ENCODE measurements at regions not wholly inside any gene's neighbourhood (a gene's known extent, or its start where the extent isn't known, plus 50 kb on each side); places are given as distances from the start of the nearest gene placed in this dataset.

GRCh38 chr7:131879424-131879823, 323.0 kb upstream of the PODXL start:
- WGBS (ENCODE audit: insufficient coverage), result no CpG with 5 or more reads among the region's 4 CpGs
- Histone ChIP-seq H3K27ac (ENCODE audit: insufficient read depth in 1 of 2, low read depth in 1 of 2, low read length in 2 of 2, poor library complexity in 1 of 2, severe bottlenecking in 2 of 2) (no peak overlapping the region), H3K36me3 (ENCODE audit: control insufficient read depth in 4 of 4, insufficient read depth in 4 of 4, low read length in 3 of 4) (no peaks in the 10 kb centered on the region), H3K27me3 (replicated peaks in 2 of 5; ENCODE audit: control insufficient read depth in 4 of 5, insufficient read depth in 5 of 5, low read length in 4 of 5) (peaks cover 0 to 2% (median 0%) of the 10 kb centered on the region in 5 experiments), H3K9me3 (ENCODE audit: control extremely low read depth in 1 of 5, control insufficient read depth in 4 of 5, insufficient read depth in 2 of 5, low read depth in 1 of 5, low read length in 4 of 5) (peaks cover 0 to 2% (median 0%) of the 10 kb centered on the region in 5 experiments), H3K4me1 (ENCODE audit: control extremely low read depth in 1 of 4, control insufficient read depth in 4 of 4, insufficient read depth in 4 of 4, low read length in 3 of 4) (no peaks in the 10 kb centered on the region), H3K4me3 (ENCODE audit: control insufficient read depth in 1 of 7, extremely low read depth in 1 of 7, insufficient read depth in 4 of 7, low read depth in 2 of 7, low read length in 6 of 7) (no peak overlapping the region)
- ChIA-PET POLR2A (no interaction called here), CTCF (no interaction called here)
- no peak for DNase-seq

DNA sequence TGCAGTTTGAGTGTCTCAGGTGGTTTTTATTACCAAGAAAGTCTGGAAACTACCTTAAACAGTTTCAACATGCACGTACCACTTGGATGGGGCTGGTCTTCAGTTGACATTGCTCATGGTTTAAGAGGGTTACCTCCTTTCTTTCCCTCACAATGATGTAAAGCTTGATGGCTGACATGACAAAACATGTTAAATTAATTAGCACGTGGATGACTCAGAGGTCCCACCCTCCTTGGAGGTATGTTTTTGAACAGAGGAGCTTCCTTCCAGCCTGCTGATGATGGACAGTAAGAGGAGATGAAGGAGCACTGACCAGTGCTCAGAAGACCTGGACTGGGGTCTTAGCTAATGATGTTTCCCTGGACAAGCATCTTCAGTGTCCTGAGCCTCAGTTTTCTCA, 322.3 kb upstream of the PODXL start:
- POLR2A ChIA-PET, result no interaction called here
- 78% methylated on average over 1 of the region's 2 CpGs for WGBS (ENCODE audit: insufficient coverage)
- CTCF ChIA-PET, result no interaction called here
- DNase-seq, result no peak
- H3K4me3 ChIP-seq (ENCODE audit: control insufficient read depth in 1 of 7, extremely low read depth in 1 of 7, insufficient read depth in 4 of 7, low read depth in 2 of 7, low read length in 6 of 7), result no peak overlapping the region
- peaks cover 0 to 2% (median 0%) of the 10 kb centered on the region in 5 experiments for H3K27me3 ChIP-seq (replicated peaks in 2 of 5; ENCODE audit: control insufficient read depth in 4 of 5, insufficient read depth in 5 of 5, low read length in 4 of 5)
- H3K9me3 ChIP-seq (ENCODE audit: control extremely low read depth in 1 of 5, control insufficient read depth in 4 of 5, insufficient read depth in 2 of 5, low read depth in 1 of 5, low read length in 4 of 5), result peaks cover 0 to 2% (median 0%) of the 10 kb centered on the region in 5 experiments
- H3K4me1 ChIP-seq (ENCODE audit: control extremely low read depth in 1 of 4, control insufficient read depth in 4 of 4, insufficient read depth in 4 of 4, low read length in 3 of 4), result no peaks in the 10 kb centered on the region
- H3K36me3 ChIP-seq (ENCODE audit: control insufficient read depth in 4 of 4, insufficient read depth in 4 of 4, low read length in 3 of 4), result no peaks in the 10 kb centered on the region
- H3K27ac ChIP-seq (ENCODE audit: insufficient read depth in 1 of 2, low read depth in 1 of 2, low read length in 2 of 2, poor library complexity in 1 of 2, severe bottlenecking in 2 of 2), result no peak overlapping the region

GRCh38 chr7:131873581-131873980, 317.2 kb upstream of the PODXL start:
- CTCF ChIA-PET, result interaction anchor here (0.6 kb wide), 1 partner anchor 331 kb away, joined by 3 read pairs; no protein-coding TSS in a partner anchor
- H3K9me3 ChIP-seq (ENCODE audit: control extremely low read depth in 1 of 5, control insufficient read depth in 4 of 5, insufficient read depth in 2 of 5, low read depth in 1 of 5, low read length in 4 of 5), result peaks cover 0 to 2% (median 0%) of the 10 kb centered on the region in 5 experiments
- POLR2A ChIA-PET, result no interaction called here
- no peaks in the 10 kb centered on the region for H3K4me1 ChIP-seq (ENCODE audit: control extremely low read depth in 1 of 4, control insufficient read depth in 4 of 4, insufficient read depth in 4 of 4, low read length in 3 of 4)
- DNase-seq, result no peak
- 77% methylated on average over 3 of the region's 6 CpGs for WGBS (ENCODE audit: insufficient coverage)
- H3K27ac ChIP-seq (ENCODE audit: insufficient read depth in 1 of 2, low read depth in 1 of 2, low read length in 2 of 2, poor library complexity in 1 of 2, severe bottlenecking in 2 of 2), result no peak overlapping the region
- H3K36me3 ChIP-seq (ENCODE audit: control insufficient read depth in 4 of 4, insufficient read depth in 4 of 4, low read length in 3 of 4), result no peaks in the 10 kb centered on the region
- H3K4me3 ChIP-seq (ENCODE audit: control insufficient read depth in 1 of 7, extremely low read depth in 1 of 7, insufficient read depth in 4 of 7, low read depth in 2 of 7, low read length in 6 of 7), result no peak overlapping the region
- peaks cover 0 to 2% (median 0%) of the 10 kb centered on the region in 5 experiments for H3K27me3 ChIP-seq (replicated peaks in 2 of 5; ENCODE audit: control insufficient read depth in 4 of 5, insufficient read depth in 5 of 5, low read length in 4 of 5)

DNA sequence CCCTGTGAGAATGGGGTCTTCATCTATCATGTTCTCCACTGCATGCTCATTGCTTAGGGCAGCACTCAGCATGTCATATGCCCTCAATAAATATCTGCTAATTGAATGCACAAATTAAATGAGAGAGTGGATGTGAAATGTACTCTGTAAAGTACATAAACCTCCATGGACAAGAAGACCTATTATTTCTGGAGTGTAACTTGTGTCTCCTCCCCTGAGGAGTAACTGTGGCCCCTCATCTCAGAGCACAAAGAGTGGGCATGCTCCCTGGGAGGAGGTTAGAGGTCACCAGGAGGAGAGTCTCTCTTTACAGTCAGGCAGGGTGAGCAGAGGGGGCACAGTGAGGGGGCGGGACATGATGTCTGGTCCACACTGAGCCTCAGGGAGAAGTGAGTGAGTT, 313.6 kb upstream of the PODXL start:
- CTCF ChIA-PET, result no interaction called here
- Histone ChIP-seq H3K4me3 (ENCODE audit: control insufficient read depth in 1 of 7, extremely low read depth in 1 of 7, insufficient read depth in 4 of 7, low read depth in 2 of 7, low read length in 6 of 7) (no peak overlapping the region), H3K4me1 (ENCODE audit: control extremely low read depth in 1 of 4, control insufficient read depth in 4 of 4, insufficient read depth in 4 of 4, low read length in 3 of 4) (no peaks in the 10 kb centered on the region), H3K27me3 (replicated peaks in 2 of 5; ENCODE audit: control insufficient read depth in 4 of 5, insufficient read depth in 5 of 5, low read length in 4 of 5) (peaks cover 0 to 5% (median 0%) of the 10 kb centered on the region in 5 experiments), H3K27ac (ENCODE audit: insufficient read depth in 1 of 2, low read depth in 1 of 2, low read length in 2 of 2, poor library complexity in 1 of 2, severe bottlenecking in 2 of 2) (no peak overlapping the region), H3K9me3 (ENCODE audit: control extremely low read depth in 1 of 5, control insufficient read depth in 4 of 5, insufficient read depth in 2 of 5, low read depth in 1 of 5, low read length in 4 of 5) (no peaks in the 10 kb centered on the region), H3K36me3 (ENCODE audit: control insufficient read depth in 4 of 4, insufficient read depth in 4 of 4, low read length in 3 of 4) (no peaks in the 10 kb centered on the region)
- WGBS (ENCODE audit: insufficient coverage), result 91% methylated on average over 1 of the region's 1 CpG
- no peak for DNase-seq
- POLR2A ChIA-PET, result no interaction called here

DNA sequence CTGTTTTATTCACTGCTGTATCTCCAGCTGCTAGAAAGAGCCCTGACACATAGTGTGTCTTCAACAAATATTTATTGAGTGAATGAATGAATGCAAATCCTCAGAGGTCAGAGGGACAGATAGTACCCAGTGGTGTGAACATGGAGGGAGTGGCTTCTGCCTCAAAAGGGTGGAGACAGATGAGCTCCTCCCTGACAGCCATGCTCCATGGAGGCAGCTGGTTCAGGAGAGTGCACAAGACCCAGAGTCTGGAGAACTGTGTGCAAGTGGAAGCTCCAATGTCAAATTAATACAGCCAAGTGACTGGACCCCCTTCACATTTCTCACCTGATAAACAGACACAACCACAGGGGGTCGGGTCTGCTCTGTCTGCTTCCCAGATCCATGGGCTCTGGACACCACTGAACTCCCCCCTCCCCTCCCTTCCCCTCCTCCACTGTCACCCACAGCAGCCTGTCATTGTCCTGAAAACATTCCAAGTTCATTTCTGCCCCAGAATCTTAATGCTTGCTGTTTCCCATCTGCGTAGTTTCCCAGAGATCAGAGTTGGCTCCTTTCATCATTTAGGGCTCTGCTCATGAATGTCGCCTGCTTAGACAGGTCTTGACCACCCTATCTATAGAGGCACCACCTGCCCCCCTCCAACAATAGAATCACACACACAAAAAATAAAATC, 312.9 kb upstream of the PODXL start:
- Histone ChIP-seq H3K36me3 (ENCODE audit: control insufficient read depth in 4 of 4, insufficient read depth in 4 of 4, low read length in 3 of 4) (no peaks in the 10 kb centered on the region), H3K4me1 (ENCODE audit: control extremely low read depth in 1 of 4, control insufficient read depth in 4 of 4, insufficient read depth in 4 of 4, low read length in 3 of 4) (no peaks in the 10 kb centered on the region), H3K27me3 (replicated peaks in 2 of 5; ENCODE audit: control insufficient read depth in 4 of 5, insufficient read depth in 5 of 5, low read length in 4 of 5) (peaks cover 0 to 5% (median 0%) of the 10 kb centered on the region in 5 experiments), H3K4me3 (ENCODE audit: control insufficient read depth in 1 of 7, extremely low read depth in 1 of 7, insufficient read depth in 4 of 7, low read depth in 2 of 7, low read length in 6 of 7) (no peak overlapping the region), H3K27ac (ENCODE audit: insufficient read depth in 1 of 2, low read depth in 1 of 2, low read length in 2 of 2, poor library complexity in 1 of 2, severe bottlenecking in 2 of 2) (no peak overlapping the region), H3K9me3 (ENCODE audit: control extremely low read depth in 1 of 5, control insufficient read depth in 4 of 5, insufficient read depth in 2 of 5, low read depth in 1 of 5, low read length in 4 of 5) (no peaks in the 10 kb centered on the region)
- CTCF ChIA-PET, result no interaction called here
- WGBS (ENCODE audit: insufficient coverage), result 94% methylated on average over 3 of the region's 3 CpGs
- no peak for DNase-seq
- POLR2A ChIA-PET, result no interaction called here

DNA sequence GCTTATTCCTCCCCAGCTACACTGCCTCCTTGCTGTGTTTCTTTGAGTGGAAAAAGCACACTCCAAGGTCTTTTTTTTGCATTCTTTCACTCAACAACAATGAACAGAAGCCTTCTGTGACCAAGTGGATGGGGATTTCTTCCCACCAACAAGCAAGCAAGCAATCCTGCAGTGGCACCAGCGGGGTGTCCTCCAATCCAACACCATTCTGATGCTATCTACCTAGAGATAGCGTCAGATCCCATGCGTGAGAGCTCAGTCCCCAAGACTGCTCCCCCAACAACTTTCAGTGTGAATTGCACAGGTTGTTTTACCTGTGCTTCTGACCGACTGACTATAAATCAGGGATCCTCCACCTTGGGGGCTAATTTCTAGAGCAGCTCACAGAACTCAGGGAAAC, 311.0 kb upstream of the PODXL start:
- H3K27me3 ChIP-seq (replicated peaks in 2 of 5; ENCODE audit: control insufficient read depth in 4 of 5, insufficient read depth in 5 of 5, low read length in 4 of 5), result peaks cover 0 to 5% (median 0%) of the 10 kb centered on the region in 5 experiments
- H3K9me3 ChIP-seq (ENCODE audit: control extremely low read depth in 1 of 5, control insufficient read depth in 4 of 5, insufficient read depth in 2 of 5, low read depth in 1 of 5, low read length in 4 of 5), result no peaks in the 10 kb centered on the region
- DNase-seq, result no peak
- WGBS (ENCODE audit: insufficient coverage), result 88% methylated on average over 3 of the region's 4 CpGs
- ChIA-PET POLR2A (interaction anchor here (0.6 kb wide), 1 partner anchor 88 kb away, joined by 3 read pairs; no protein-coding TSS in a partner anchor), CTCF (interaction anchor here (0.9 to 1.3 kb wide), 2 partner anchors 9 to 18 kb away, joined by 3 read pairs; no protein-coding TSS in a partner anchor)
- no peak overlapping the region for H3K4me3 ChIP-seq (ENCODE audit: control insufficient read depth in 1 of 7, extremely low read depth in 1 of 7, insufficient read depth in 4 of 7, low read depth in 2 of 7, low read length in 6 of 7)
- H3K27ac ChIP-seq (ENCODE audit: insufficient read depth in 1 of 2, low read depth in 1 of 2, low read length in 2 of 2, poor library complexity in 1 of 2, severe bottlenecking in 2 of 2), result no peak overlapping the region
- H3K4me1 ChIP-seq (ENCODE audit: control extremely low read depth in 1 of 4, control insufficient read depth in 4 of 4, insufficient read depth in 4 of 4, low read length in 3 of 4), result no peaks in the 10 kb centered on the region
- no peaks in the 10 kb centered on the region for H3K36me3 ChIP-seq (ENCODE audit: control insufficient read depth in 4 of 4, insufficient read depth in 4 of 4, low read length in 3 of 4)

DNA sequence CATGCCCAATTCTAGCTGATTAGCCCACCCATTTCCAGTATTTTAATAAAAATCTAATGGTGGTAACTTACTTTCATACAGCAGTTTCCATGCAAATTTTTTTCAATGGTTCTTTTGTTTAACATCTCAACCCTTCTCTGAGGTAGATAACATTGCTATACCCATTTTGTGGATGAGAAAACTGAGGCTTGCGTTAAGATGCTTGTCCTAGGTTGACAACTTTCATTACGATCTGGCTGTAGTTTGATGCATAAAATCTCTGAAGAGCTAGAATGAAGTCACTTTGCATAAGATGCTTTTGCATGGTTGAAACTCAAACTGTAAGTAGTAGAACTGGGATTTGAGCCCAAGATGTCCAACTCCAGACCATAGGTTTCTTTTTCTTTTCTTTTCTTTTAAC, 309.5 kb upstream of the PODXL start:
- H3K27ac ChIP-seq (ENCODE audit: insufficient read depth in 1 of 2, low read depth in 1 of 2, low read length in 2 of 2, poor library complexity in 1 of 2, severe bottlenecking in 2 of 2), result no peak overlapping the region
- CTCF ChIA-PET, result no interaction called here
- H3K36me3 ChIP-seq (ENCODE audit: control insufficient read depth in 4 of 4, insufficient read depth in 4 of 4, low read length in 3 of 4), result no peaks in the 10 kb centered on the region
- H3K27me3 ChIP-seq (replicated peaks in 2 of 5; ENCODE audit: control insufficient read depth in 4 of 5, insufficient read depth in 5 of 5, low read length in 4 of 5), result peaks cover 0 to 3% (median 0%) of the 10 kb centered on the region in 5 experiments
- POLR2A ChIA-PET, result no interaction called here
- H3K4me3 ChIP-seq (ENCODE audit: control insufficient read depth in 1 of 7, extremely low read depth in 1 of 7, insufficient read depth in 4 of 7, low read depth in 2 of 7, low read length in 6 of 7), result no peak overlapping the region
- H3K9me3 ChIP-seq (ENCODE audit: control extremely low read depth in 1 of 5, control insufficient read depth in 4 of 5, insufficient read depth in 2 of 5, low read depth in 1 of 5, low read length in 4 of 5), result no peaks in the 10 kb centered on the region
- WGBS (ENCODE audit: insufficient coverage), result 100% methylated on average over 2 of the region's 2 CpGs
- H3K4me1 ChIP-seq (ENCODE audit: control extremely low read depth in 1 of 4, control insufficient read depth in 4 of 4, insufficient read depth in 4 of 4, low read length in 3 of 4), result no peaks in the 10 kb centered on the region
- no peak for DNase-seq

Data from common myeloid progenitor, CD34-positive (primary cell).